T-helper 1 cell treated with Interleukin-12 subunit alpha and Interleukin-12 subunit beta and Interleukin-4 antibody, amounts not matched to agents 30 ng/mL and 1 ng/mL, for 36 hours (primary cell): ENCODE measurements at regions not wholly inside any gene's neighbourhood (a gene's known extent, or its start where the extent isn't known, plus 50 kb on each side); places are given as distances from the start of the nearest gene placed in this dataset.

Experiments used
- intact Hi-C: fragments of 100-400 bp; cut with micrococcal nuclease; formaldehyde crosslinking; loops from one replicate; pipeline ENCODE4 v1.15.1; 2024

- intact Hi-C loops = no loop called here
Observed at GRCh38 chr1:193356249-193356648, 169.8 kb upstream of the B3GALT2 start.

GRCh38 chr1:193355626-193356025 is 169.2 kb upstream of the B3GALT2 start:
- intact Hi-C loops = no loop called here

- intact Hi-C loops = no loop called here
Observed at GRCh38 chr1:193355178-193355577, 168.8 kb upstream of the B3GALT2 start.

GRCh38 chr1:193348769-193349535 is 162.5 kb upstream of the B3GALT2 start:
- intact Hi-C loops = no loop called here

- intact Hi-C loops = no loop called here
Observed at GRCh38 chr1:193348091-193348768, 161.8 kb upstream of the B3GALT2 start.

GRCh38 chr1:193346085-193346484 is 159.7 kb upstream of the B3GALT2 start:
- intact Hi-C loops = no loop called here

GRCh38 chr1:193342811-193343210 is 156.4 kb upstream of the B3GALT2 start:
- intact Hi-C loops = no loop called here

GRCh38 chr1:193340331-193340730 is 153.9 kb upstream of the B3GALT2 start:
- intact Hi-C loops = no loop called here

- intact Hi-C loops = no loop called here
Observed at GRCh38 chr1:193339401-193339800, 153.0 kb upstream of the B3GALT2 start.

- intact Hi-C loops = loop anchor here (1.0 kb wide), 2 partner anchors 155 to 957 kb away; no protein-coding TSS in a partner anchor
Observed at GRCh38 chr1:193338194-193338593, 151.8 kb upstream of the B3GALT2 start.

- intact Hi-C loops = no loop called here
Observed at GRCh38 chr1:193335806-193336428, 149.5 kb upstream of the B3GALT2 start.

- intact Hi-C loops = no loop called here
Observed at GRCh38 chr1:193333166-193333565, 146.8 kb upstream of the B3GALT2 start.

GRCh38 chr1:193326296-193326695 is 139.9 kb upstream of the B3GALT2 start:
- intact Hi-C loops = no loop called here

- intact Hi-C loops = no loop called here
Observed at GRCh38 chr1:193325771-193326170, 139.4 kb upstream of the B3GALT2 start.

GRCh38 chr1:193325042-193325441 is 138.6 kb upstream of the B3GALT2 start:
- intact Hi-C loops = no loop called here

- intact Hi-C loops = no loop called here
Observed at GRCh38 chr1:193322211-193322610, 135.8 kb upstream of the B3GALT2 start.

- intact Hi-C loops = loop anchor here (1.0 kb wide), 1 partner anchor 36 kb away; no protein-coding TSS in a partner anchor
Observed at GRCh38 chr1:193321242-193321840, 134.9 kb upstream of the B3GALT2 start.

- intact Hi-C loops = no loop called here
Observed at GRCh38 chr1:193320270-193320669, 133.9 kb upstream of the B3GALT2 start.

- intact Hi-C loops = no loop called here
Observed at GRCh38 chr1:193318347-193318746, 131.9 kb upstream of the B3GALT2 start.

GRCh38 chr1:193313354-193314140 is 127.1 kb upstream of the B3GALT2 start:
- intact Hi-C loops = no loop called here

- intact Hi-C loops = no loop called here
Observed at GRCh38 chr1:193312432-193312831, 126.0 kb upstream of the B3GALT2 start.
